Mesendoderm (in vitro differentiated cells): ENCODE measurements at regions not wholly inside any gene's neighbourhood (a gene's known extent, or its start where the extent isn't known, plus 50 kb on each side); places are given as distances from the start of the nearest gene placed in this dataset.

ENCODE experiments used
- DNase-seq: peaks from one replicate; pipeline ENCODE4 v3.0.0; 2013
- H2AK5ac ChIP-seq: 2 replicates; pipeline ENCODE4 v1.6.1; 2013; ENCODE audit warnings: low read length, inconsistent platforms
- H2BK120ac ChIP-seq: 2 replicates; pipeline ENCODE4 v1.6.1; 2013; ENCODE audit warnings: low read depth, mild to moderate bottlenecking, low read length, moderate library complexity, mixed read lengths
- H2BK15ac ChIP-seq: replicated peaks from 2 replicates; pipeline ENCODE4 v1.6.1; 2013; ENCODE audit warnings: low read depth, mild to moderate bottlenecking, moderate library complexity
- H2BK5ac ChIP-seq: 2 replicates; pipeline ENCODE4 v1.6.1; 2013; ENCODE audit warnings: low read length, inconsistent platforms
- H3K18ac ChIP-seq: 2 replicates; pipeline ENCODE4 v1.6.1; 2013; ENCODE audit warnings: mild to moderate bottlenecking, low read length, mixed read lengths
- H3K23ac ChIP-seq: one replicate; pipeline ENCODE4 v1.6.1; 2013; ENCODE audit warnings: low read length
- H3K27ac ChIP-seq: 2 replicates; pipeline ENCODE4 v1.5.1; 2013; ENCODE audit warnings: low read depth, mild to moderate bottlenecking, inconsistent platforms, low read length, moderate library complexity
- H3K27me3 ChIP-seq: 2 replicates; pipeline ENCODE4 v1.6.1; 2013; ENCODE audit warnings: low read length, control low read depth, mild to moderate bottlenecking, inconsistent platforms; ENCODE audit not compliant: insufficient read depth, poor library complexity
- H3K36me3 ChIP-seq: 2 replicates; pipeline ENCODE4 v1.6.1; 2013; ENCODE audit warnings: low read length, inconsistent platforms; ENCODE audit not compliant: control insufficient read depth, insufficient read depth
- H3K4ac ChIP-seq: one replicate; pipeline ENCODE4 v1.6.1; 2013; ENCODE audit warnings: low read depth, mild to moderate bottlenecking, low read length, moderate library complexity
- H3K4me1 ChIP-seq: 2 replicates; pipeline ENCODE4 v1.6.1; 2013; ENCODE audit warnings: low read depth, low read length, inconsistent platforms; ENCODE audit not compliant: control insufficient read depth
- H3K4me2 ChIP-seq: 2 replicates; pipeline ENCODE4 v1.6.1; 2013; ENCODE audit warnings: low read length
- H3K4me3 ChIP-seq: 2 replicates; pipeline ENCODE4 v1.5.1; 2013; ENCODE audit warnings: mild to moderate bottlenecking, low read length
- H3K56ac ChIP-seq: one replicate; pipeline ENCODE4 v1.6.1; 2013; ENCODE audit warnings: low read length
- H3K79me1 ChIP-seq: 2 replicates; pipeline ENCODE4 v1.6.1; 2013; ENCODE audit warnings: low read length, inconsistent platforms
- H3K79me2 ChIP-seq: 2 replicates; pipeline ENCODE4 v1.6.1; 2013; ENCODE audit warnings: mild to moderate bottlenecking, low read length; ENCODE audit not compliant: control insufficient read depth, insufficient read depth
- H3K9ac ChIP-seq: 2 replicates; pipeline ENCODE4 v1.6.1; 2013; ENCODE audit warnings: low read length, inconsistent platforms
- H4K5ac ChIP-seq: one replicate; pipeline ENCODE4 v1.6.1; 2013; ENCODE audit warnings: low read length
- H4K8ac ChIP-seq: one replicate; pipeline ENCODE4 v1.6.1; 2013; ENCODE audit warnings: low read depth, mild to moderate bottlenecking, control low read depth, low read length, moderate library complexity
- WGBS: extraction: QIAGEN DNeasy Blood & Tissue Kit; methylation state at CpG from one replicate; pipeline ENCODE4 v1.1.7; 2013; ENCODE audit warnings: low lambda C conversion rate, missing lambda C conversion rate; ENCODE audit not compliant: insufficient coverage; ENCODE audit errors: extremely low coverage; 5-methylcytosine and 5-hydroxymethylcytosine counted together

DNA sequence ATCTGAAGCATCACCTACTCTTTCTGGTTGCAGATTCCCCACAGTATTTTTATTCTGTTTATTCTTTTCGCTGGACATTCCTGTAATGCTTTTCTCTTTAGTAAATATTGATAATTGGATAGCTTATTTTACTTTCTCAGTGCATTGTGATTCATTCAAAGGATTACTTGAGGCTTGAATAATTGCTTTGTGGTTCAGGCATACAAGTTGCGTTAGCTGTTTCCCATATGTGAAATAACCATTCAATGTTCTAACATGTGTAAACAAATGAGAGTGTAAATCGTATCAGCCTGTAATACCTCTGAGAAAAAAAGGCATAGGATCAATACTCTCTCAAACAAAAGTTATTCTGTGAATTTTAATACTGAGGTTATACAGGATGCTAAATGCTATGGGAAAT, 1004.2 kb upstream of the SEL1L start:
- Histone ChIP-seq H2BK15ac (no peak overlapping the region), H3K36me3 (no peaks in the 10 kb centered on the region), H3K23ac (no peak overlapping the region), H3K4ac (no peak overlapping the region), H4K5ac (no peak overlapping the region), H3K4me3 (no peak overlapping the region), H3K79me1 (no peaks in the 10 kb centered on the region), H3K4me1 (no peaks in the 10 kb centered on the region), H3K9ac (no peak overlapping the region), H2BK5ac (no peak overlapping the region), H3K27me3 (no peaks in the 10 kb centered on the region), H3K56ac (no peak overlapping the region), H3K79me2 (no peaks in the 10 kb centered on the region), H3K27ac (no peak overlapping the region), H4K8ac (no peak overlapping the region), H3K4me2 (no peak overlapping the region), H2AK5ac (no peak overlapping the region), H3K18ac (no peak overlapping the region), H2BK120ac (no peak overlapping the region)
- DNase-seq: no peak
- WGBS: no CpG with 5 or more reads among the region's 3 CpGs

DNA sequence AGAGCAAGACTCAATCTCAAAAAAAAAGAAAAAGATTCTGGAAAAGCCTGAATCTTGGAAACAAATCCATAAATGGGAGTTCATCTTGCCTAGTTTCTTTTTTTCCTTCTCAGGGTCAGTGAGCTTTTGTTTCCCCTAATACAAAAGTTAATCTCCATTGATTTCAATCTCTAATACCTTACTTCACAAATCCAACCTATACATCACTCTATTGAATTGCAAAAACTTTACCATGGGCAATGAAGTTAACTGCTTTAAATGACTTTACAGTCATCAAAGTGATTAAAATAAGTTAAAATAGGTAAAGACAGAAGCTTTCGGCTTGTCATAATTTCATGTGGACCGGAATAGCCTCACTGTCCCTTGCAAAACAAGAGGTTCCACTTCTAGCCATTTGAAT, 1012.7 kb upstream of the SEL1L start:
- no peak overlapping the region for H4K5ac ChIP-seq
- DNase-seq: no peak
- no peak overlapping the region for H4K8ac ChIP-seq
- H3K4me1 ChIP-seq: no peaks in the 10 kb centered on the region
- no peak overlapping the region for H3K27ac ChIP-seq
- no peak overlapping the region for H2BK5ac ChIP-seq
- no peak overlapping the region for H3K56ac ChIP-seq
- H2BK120ac ChIP-seq: no peak overlapping the region
- no CpG with 5 or more reads among the region's 2 CpGs for WGBS
- no peak overlapping the region for H3K4ac ChIP-seq
- H2AK5ac ChIP-seq: no peak overlapping the region
- no peaks in the 10 kb centered on the region for H3K79me1 ChIP-seq
- H3K27me3 ChIP-seq: no peaks in the 10 kb centered on the region
- no peak overlapping the region for H3K4me2 ChIP-seq
- H3K36me3 ChIP-seq: no peaks in the 10 kb centered on the region
- H3K18ac ChIP-seq: no peak overlapping the region
- no peak overlapping the region for H3K23ac ChIP-seq
- H3K9ac ChIP-seq: no peak overlapping the region
- no peak overlapping the region for H2BK15ac ChIP-seq
- no peak overlapping the region for H3K4me3 ChIP-seq
- no peaks in the 10 kb centered on the region for H3K79me2 ChIP-seq

DNA sequence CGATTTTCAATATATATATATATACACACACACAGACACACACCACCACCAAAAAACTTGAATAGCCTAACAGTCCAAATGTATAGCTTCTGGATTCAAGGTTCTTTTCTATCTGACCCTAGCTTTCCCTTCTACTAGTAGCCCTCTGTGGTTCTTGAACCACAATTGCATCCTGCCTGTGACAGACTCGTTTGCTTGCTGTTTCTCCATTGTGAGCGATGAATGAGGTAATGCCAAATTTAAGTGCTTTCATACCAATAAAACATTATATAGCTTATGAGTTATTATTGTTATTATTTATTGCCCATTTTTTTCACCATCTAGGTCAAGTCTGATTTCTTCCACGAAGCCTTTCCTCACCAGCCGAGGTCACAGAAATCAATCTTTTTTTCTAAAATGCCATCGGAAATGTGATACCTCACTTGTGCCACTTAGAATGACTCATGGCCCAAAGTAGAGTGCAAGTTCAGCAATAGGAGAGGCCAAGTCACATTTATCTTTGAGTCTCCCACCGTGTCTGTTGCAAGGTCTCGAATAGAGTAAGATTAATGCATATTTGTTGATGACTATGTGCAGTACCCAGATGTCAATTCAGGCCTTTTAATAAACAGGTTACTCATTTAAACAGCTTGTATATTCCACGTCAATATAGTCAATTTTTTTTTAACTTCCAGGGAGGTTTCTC, 1015.8 kb upstream of the SEL1L start:
- H2BK15ac ChIP-seq: no peak overlapping the region
- H2BK5ac ChIP-seq: no peak overlapping the region
- H2BK120ac ChIP-seq: no peak overlapping the region
- H3K4me2 ChIP-seq: no peak overlapping the region
- no peak overlapping the region for H4K8ac ChIP-seq
- no peak overlapping the region for H3K27ac ChIP-seq
- H3K4ac ChIP-seq: no peak overlapping the region
- H3K4me3 ChIP-seq: no peak overlapping the region
- H3K23ac ChIP-seq: no peak overlapping the region
- no peak for DNase-seq
- no peak overlapping the region for H4K5ac ChIP-seq
- no peaks in the 10 kb centered on the region for H3K79me1 ChIP-seq
- no peaks in the 10 kb centered on the region for H3K36me3 ChIP-seq
- no peaks in the 10 kb centered on the region for H3K79me2 ChIP-seq
- WGBS: 100% methylated on average over 1 of the region's 9 CpGs
- no peaks in the 10 kb centered on the region for H3K27me3 ChIP-seq
- no peak overlapping the region for H3K56ac ChIP-seq
- no peaks in the 10 kb centered on the region for H3K4me1 ChIP-seq
- no peak overlapping the region for H3K9ac ChIP-seq
- no peak overlapping the region for H2AK5ac ChIP-seq
- H3K18ac ChIP-seq: no peak overlapping the region

DNA sequence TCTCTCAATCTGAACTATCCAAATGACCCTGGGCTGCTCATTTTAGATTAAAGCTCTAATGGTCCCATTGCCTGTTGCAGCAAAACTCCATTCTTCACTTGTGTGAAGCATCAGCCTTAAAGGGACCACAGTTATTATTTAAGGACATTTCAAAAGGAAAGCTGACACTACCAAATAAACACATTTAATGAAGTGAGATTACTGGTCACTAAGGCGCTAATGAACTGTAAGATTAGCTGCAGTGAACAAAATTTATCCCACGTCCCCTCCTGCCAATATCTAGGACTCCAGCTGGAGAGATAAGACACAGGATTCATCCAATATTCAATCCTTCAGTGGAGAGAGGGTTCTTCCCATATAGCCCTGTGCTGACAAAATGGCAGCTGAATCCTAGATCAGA, 1029.2 kb upstream of the SEL1L start:
- Histone ChIP-seq H3K23ac (no peak overlapping the region), H3K18ac (no peak overlapping the region), H4K8ac (no peak overlapping the region), H3K4ac (no peak overlapping the region), H3K27me3 (no peaks in the 10 kb centered on the region), H3K36me3 (no peaks in the 10 kb centered on the region), H2BK15ac (no peak overlapping the region), H3K56ac (no peak overlapping the region), H3K79me1 (no peaks in the 10 kb centered on the region), H3K4me3 (no peak overlapping the region), H4K5ac (no peak overlapping the region), H2AK5ac (no peak overlapping the region), H3K79me2 (no peaks in the 10 kb centered on the region), H2BK5ac (no peak overlapping the region), H2BK120ac (no peak overlapping the region), H3K4me1 (no peaks in the 10 kb centered on the region), H3K27ac (no peak overlapping the region), H3K4me2 (no peak overlapping the region), H3K9ac (no peak overlapping the region)
- no CpG with 5 or more reads among the region's 2 CpGs for WGBS
- peak; percentile 81 for DNase-seq

DNA sequence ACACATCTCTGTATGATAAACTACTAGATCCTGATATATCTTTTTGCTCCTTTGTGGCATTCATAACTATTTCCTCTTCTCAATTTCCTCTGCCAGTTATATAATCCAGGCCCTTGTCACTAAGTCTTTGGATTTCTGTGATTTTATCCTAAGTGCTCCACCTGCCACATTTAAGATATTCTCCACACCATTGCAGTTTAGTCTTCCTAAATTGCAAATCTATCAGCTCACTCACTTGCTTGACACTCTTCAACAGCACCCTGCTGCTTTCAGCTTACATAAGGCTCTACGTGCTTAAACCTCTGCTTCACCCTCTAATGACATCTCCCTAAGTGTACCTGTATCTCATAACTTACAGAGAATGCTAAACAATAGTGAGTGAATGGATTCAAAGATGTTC, 1032.2 kb upstream of the SEL1L start:
- Histone ChIP-seq H3K27me3 (no peaks in the 10 kb centered on the region), H3K36me3 (no peaks in the 10 kb centered on the region), H2BK15ac (no peak overlapping the region), H3K18ac (no peak overlapping the region), H4K5ac (no peak overlapping the region), H2BK120ac (no peak overlapping the region), H3K9ac (no peak overlapping the region), H3K79me1 (no peaks in the 10 kb centered on the region), H3K56ac (no peak overlapping the region), H3K4me1 (no peaks in the 10 kb centered on the region), H3K27ac (no peak overlapping the region), H3K4ac (no peak overlapping the region), H3K4me2 (no peak overlapping the region), H4K8ac (no peak overlapping the region), H3K23ac (no peak overlapping the region), H2BK5ac (no peak overlapping the region), H3K79me2 (no peaks in the 10 kb centered on the region), H3K4me3 (no peak overlapping the region), H2AK5ac (no peak overlapping the region)
- WGBS: no CpG with 5 or more reads among the region's 1 CpG
- DNase-seq: no peak

DNA sequence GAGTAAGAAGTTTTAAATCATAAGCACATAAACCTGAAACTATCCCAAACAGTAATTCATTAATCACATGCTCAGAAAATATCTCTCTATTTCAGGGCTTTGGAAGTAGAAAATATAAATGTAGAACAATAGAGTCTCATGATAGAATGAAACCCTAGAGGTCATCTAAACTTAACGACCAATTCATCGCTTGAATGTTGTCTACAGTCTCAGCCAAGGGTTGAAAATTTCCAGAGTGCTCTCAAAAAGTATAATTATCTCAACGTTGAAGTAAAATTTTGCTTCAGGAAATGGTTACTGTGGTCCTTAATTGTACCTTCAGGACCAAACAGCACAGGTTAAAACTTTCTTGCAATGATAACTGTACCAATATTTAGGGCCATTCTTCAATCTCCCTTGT, 1053.6 kb upstream of the SEL1L start:
- Histone ChIP-seq H3K27ac (no peak overlapping the region), H3K79me2 (no peaks in the 10 kb centered on the region), H3K56ac (no peak overlapping the region), H3K4me3 (no peak overlapping the region), H2BK5ac (no peak overlapping the region), H3K36me3 (no peaks in the 10 kb centered on the region), H2BK15ac (no peak overlapping the region), H3K4me2 (no peak overlapping the region), H3K4ac (no peak overlapping the region), H2AK5ac (no peak overlapping the region), H2BK120ac (no peak overlapping the region), H3K23ac (no peak overlapping the region), H3K4me1 (no peaks in the 10 kb centered on the region), H3K27me3 (no peaks in the 10 kb centered on the region), H3K9ac (no peak overlapping the region), H3K79me1 (no peaks in the 10 kb centered on the region), H4K8ac (no peak overlapping the region), H4K5ac (no peak overlapping the region), H3K18ac (no peak overlapping the region)
- no peak for DNase-seq
- no CpG with 5 or more reads among the region's 3 CpGs for WGBS
